ENCODE measurements at regions not wholly inside any gene's neighbourhood (a gene's known extent, or its start where the extent isn't known, plus 50 kb on each side); places are given as distances from the start of the nearest gene placed in this dataset.
"Not testable (repeated sequence)": the region's sequence is repeated elsewhere in the genome, so short reads cannot be mapped to it uniquely, and the experiment has no call there.

DNA sequence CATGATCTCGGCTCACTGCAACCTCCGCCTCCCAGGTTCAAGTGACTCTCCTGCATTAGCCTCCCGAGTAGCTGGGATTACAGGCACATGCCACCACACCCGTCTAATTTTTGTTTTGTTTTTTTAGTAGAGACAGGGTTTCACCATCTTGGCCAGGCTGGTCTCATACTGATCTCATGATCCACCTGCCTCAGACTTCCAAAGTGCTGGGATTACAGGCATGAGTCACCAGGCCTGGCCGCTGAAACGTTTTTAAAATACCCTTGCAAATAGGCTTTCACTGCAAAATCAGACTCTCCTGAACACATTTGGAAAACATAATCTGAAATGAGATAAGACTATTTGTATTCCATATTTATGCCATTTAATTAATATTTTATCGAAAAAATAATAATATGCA is 826.1 kb upstream of the CNTN5 start:
- H3K9me3 Mint-ChIP-seq: no peaks in the 10 kb centered on the region
- no peaks in the 10 kb centered on the region for H3K36me3 Mint-ChIP-seq
- no peak overlapping the region for H3K4me3 Mint-ChIP-seq
- no peaks in the 10 kb centered on the region for H3K4me1 Mint-ChIP-seq
- no peaks in the 10 kb centered on the region for H3K27me3 Mint-ChIP-seq
- no peak overlapping the region for H3K27ac Mint-ChIP-seq

DNA sequence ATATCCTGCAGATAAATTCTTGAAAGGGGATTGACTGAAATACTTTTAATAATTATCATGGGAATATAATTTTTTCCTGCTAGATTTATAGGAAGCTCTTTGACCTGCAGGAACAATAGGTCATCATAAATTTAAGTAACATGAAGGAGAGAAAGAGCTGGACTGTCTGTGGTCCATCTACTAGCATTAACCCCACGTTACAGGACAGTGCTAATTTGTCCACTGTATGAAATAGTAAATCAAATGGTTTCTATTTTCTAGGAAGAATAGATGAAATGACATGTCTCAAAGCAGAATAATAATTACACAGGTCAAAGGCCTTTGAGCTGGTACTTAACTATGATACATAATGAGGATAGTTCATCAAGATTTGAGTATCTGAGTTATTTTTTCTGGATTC is 825.4 kb upstream of the CNTN5 start:
- H3K36me3 Mint-ChIP-seq: no peaks in the 10 kb centered on the region
- H3K27ac Mint-ChIP-seq: no peak overlapping the region
- no peaks in the 10 kb centered on the region for H3K9me3 Mint-ChIP-seq
- H3K27me3 Mint-ChIP-seq: no peaks in the 10 kb centered on the region
- no peaks in the 10 kb centered on the region for H3K4me1 Mint-ChIP-seq
- H3K4me3 Mint-ChIP-seq: no peak overlapping the region

DNA sequence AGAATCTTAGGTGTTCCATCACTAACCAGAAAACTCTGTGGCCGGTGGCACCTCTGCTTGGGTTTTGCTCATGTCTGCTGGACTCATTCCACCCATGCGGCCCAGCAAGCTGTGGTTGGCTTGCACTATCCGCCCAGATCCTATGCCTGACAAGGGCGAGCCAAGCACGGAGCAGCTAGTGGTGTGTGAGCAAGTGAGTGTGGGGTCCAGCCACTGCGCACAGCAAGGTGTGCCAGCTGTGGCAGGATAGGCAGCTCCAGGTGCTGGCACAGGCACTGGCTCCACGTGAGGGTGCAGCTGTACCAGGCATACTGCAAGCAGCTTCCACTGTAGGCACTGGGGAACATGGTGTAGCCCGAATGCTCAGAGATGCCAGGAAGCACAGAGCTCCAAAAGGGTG is 813.7 kb upstream of the CNTN5 start:
- Mint-ChIP-seq H3K4me3 (no peak overlapping the region), H3K4me1 (no peaks in the 10 kb centered on the region), H3K27ac (no peak overlapping the region), H3K27me3 (no peaks in the 10 kb centered on the region), H3K9me3 (peaks cover 15% of the 10 kb centered on the region), H3K36me3 (no peaks in the 10 kb centered on the region)

DNA sequence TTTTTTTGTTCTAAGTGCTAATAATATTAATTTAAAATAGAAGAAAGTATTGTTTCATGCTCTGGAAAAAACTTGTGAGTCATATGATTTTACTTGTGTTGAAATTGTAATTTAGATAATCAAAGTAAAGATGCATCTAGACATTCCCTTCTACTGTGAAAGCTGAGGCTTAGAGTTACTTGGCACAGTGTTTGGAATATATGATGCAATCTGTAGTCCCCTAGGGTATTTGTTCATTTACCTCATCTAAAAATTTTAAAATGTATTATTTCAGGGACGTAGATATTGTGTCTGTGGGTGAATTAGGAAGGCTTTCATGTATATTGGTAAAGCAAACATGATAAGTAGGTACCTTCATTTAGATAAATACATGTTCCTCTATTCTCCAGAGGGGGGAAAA is 793.5 kb upstream of the CNTN5 start:
- peaks cover 5% of the 10 kb centered on the region for H3K9me3 Mint-ChIP-seq
- H3K4me3 Mint-ChIP-seq: no peak overlapping the region
- no peaks in the 10 kb centered on the region for H3K36me3 Mint-ChIP-seq
- H3K27me3 Mint-ChIP-seq: no peaks in the 10 kb centered on the region
- H3K27ac Mint-ChIP-seq: no peak overlapping the region
- no peaks in the 10 kb centered on the region for H3K4me1 Mint-ChIP-seq

DNA sequence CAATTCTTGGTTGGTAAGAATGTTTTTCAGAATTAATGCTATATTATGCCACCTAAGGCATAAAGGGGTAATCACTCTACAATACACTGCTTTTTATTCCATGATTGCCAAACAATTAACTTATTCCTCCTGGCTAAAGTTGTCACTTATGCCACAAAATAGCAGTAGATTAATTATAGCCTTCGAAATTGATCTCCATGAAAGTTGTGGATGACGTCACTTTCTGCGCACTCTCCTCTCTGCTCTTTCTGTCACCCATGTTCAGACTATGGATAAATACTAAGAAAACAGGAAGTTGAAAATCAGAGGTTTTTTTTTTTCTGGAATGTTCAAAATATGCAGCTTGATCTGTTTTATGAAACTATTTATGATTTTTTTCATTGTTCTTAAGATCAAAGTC is 790.1 kb upstream of the CNTN5 start:
- no peaks in the 10 kb centered on the region for H3K27me3 Mint-ChIP-seq
- H3K9me3 Mint-ChIP-seq: no peaks in the 10 kb centered on the region
- H3K4me3 Mint-ChIP-seq: no peak overlapping the region
- H3K27ac Mint-ChIP-seq: no peak overlapping the region
- H3K4me1 Mint-ChIP-seq: no peaks in the 10 kb centered on the region
- no peaks in the 10 kb centered on the region for H3K36me3 Mint-ChIP-seq

DNA sequence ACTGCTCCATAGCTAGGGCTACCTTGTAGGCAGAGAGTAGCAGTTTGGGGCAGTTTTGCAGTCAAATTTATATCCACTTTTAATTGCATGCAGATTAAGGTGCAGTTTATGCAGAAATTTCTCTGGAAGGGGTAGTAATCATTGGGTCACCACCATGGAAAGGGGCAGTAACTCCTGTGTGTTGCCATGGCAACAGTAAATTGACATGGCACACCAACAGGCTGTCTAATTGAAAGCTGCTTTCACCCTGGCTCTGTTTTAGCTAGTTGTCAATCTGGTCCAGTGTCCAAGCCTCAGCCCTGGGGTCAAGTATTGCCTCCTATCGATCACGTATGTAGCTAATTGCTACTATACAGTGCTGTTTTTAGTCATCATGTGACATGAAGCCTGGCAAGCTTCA is 786.1 kb upstream of the CNTN5 start:
- Mint-ChIP-seq H3K27me3 (no peaks in the 10 kb centered on the region), H3K36me3 (no peaks in the 10 kb centered on the region), H3K27ac (no peak overlapping the region), H3K9me3 (peaks cover 7% of the 10 kb centered on the region), H3K4me1 (no peaks in the 10 kb centered on the region), H3K4me3 (no peak overlapping the region)

DNA sequence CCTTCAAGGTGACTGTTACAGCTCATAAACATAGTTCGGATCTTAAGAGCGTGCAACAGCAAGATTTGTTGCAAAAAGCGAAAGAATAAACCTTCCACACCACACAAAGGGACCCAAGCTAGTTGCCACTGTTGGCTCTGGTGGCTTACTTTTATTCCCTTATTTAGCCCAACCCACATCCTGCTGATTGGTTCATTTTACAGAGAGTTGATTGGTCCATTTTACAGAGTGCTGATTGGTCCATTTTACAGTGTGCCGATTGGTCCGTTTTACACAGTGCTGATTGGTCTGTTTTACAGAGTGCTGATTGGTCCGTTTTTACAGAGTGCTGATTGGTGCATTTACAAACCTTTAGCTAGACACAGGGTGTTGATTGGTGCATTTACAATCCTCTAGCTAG is 776.9 kb upstream of the CNTN5 start:
- no peaks in the 10 kb centered on the region for H3K4me1 Mint-ChIP-seq
- no peaks in the 10 kb centered on the region for H3K27me3 Mint-ChIP-seq
- no peaks in the 10 kb centered on the region for H3K36me3 Mint-ChIP-seq
- peaks cover 12% of the 10 kb centered on the region for H3K9me3 Mint-ChIP-seq
- H3K4me3 Mint-ChIP-seq: no peak overlapping the region
- no peak overlapping the region for H3K27ac Mint-ChIP-seq

DNA sequence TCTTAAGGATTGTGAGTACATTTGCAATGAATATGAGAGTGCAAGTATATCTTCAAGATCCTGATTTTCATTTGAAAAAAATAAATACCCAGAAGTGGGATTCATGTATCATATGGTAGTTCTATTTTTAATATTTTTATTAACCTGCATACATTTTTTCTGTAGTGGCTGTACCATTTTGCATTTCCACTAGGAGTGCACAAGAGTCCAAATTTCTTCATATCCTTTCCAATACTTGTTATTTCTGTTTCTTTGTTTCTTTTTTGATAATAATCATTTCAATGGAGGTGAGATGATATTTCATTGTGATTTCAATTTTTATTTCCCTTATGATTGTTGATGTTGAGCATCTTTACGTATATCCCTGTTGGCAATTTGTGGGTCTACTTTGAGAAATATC is 759.8 kb upstream of the CNTN5 start:
- H3K4me3 Mint-ChIP-seq: no peak overlapping the region
- H3K9me3 Mint-ChIP-seq: peaks cover 18% of the 10 kb centered on the region
- H3K4me1 Mint-ChIP-seq: no peaks in the 10 kb centered on the region
- H3K27me3 Mint-ChIP-seq: no peaks in the 10 kb centered on the region
- no peaks in the 10 kb centered on the region for H3K36me3 Mint-ChIP-seq
- H3K27ac Mint-ChIP-seq: no peak overlapping the region

DNA sequence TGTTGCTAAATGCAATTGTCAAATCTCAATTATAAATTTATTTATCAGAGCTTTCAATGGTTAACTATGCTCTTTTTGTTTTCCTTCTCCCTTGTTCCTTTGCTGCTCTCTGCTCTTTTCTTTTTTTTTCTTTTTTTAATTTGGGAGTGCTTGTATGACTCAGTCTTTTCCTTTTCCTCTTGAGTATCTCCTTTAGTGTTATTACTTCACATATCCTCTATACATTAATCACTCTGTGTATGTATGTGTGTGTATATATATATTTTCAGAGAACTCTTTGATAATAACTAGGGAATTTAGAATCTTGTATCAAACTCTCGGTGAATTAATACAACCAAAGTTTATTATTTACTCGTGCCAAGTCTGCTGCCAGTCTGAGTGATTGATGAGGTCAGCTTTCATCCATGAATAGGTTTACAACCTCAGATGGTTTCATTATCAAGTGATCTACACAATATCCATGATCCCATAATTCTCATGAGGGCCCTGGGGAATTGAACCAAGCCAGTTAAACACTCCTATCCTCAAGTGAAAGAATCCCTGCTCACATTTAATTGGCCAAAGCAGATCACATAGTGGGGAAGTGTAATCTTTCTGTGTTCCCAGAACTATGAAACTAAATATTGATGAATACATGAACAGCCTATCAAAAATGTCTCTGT is 743.4 kb upstream of the CNTN5 start:
- no peak overlapping the region for H3K27ac Mint-ChIP-seq
- no peaks in the 10 kb centered on the region for H3K27me3 Mint-ChIP-seq

DNA sequence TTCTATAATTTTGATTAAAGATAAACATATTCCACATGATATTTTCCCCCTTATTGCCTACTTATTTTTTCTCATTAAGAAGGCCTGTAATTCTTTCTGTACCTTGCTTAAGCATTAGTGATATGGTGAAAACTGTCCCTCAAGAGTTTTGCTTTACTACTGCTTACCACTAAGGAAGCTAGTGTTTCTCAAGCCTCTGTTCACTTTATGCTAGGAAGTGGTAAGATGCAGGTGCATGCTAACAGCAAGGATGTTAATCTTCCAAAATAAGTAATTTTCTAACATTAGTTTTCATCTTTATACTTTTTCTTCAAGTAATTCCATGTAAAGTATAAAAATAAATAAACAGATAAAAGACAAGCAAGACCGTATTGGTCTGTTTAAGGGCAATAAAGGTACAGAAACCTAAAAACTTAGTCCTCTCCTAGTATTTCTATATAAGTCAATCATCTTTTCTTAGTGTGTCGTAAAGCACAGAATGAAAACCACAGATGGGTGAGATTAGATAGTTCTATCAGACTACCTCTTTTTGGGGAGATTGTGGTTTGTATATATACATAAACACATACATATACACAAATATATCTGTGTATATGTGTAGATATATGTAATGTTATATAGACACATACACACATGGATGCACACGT is 731.0 kb upstream of the CNTN5 start:
- no peaks in the 10 kb centered on the region for H3K36me3 Mint-ChIP-seq
- H3K4me3 Mint-ChIP-seq: no peak overlapping the region
- no peaks in the 10 kb centered on the region for H3K9me3 Mint-ChIP-seq
- no peaks in the 10 kb centered on the region for H3K4me1 Mint-ChIP-seq
- no peak overlapping the region for H3K27ac Mint-ChIP-seq
- H3K27me3 Mint-ChIP-seq: no peaks in the 10 kb centered on the region

More for the DNA sequence above, 743.4 kb upstream of the CNTN5 start:
- H3K4me3 Mint-ChIP-seq: no peak overlapping the region
- no peaks in the 10 kb centered on the region for H3K36me3 Mint-ChIP-seq
- no peaks in the 10 kb centered on the region for H3K9me3 Mint-ChIP-seq
- H3K4me1 Mint-ChIP-seq: no peaks in the 10 kb centered on the region

DNA sequence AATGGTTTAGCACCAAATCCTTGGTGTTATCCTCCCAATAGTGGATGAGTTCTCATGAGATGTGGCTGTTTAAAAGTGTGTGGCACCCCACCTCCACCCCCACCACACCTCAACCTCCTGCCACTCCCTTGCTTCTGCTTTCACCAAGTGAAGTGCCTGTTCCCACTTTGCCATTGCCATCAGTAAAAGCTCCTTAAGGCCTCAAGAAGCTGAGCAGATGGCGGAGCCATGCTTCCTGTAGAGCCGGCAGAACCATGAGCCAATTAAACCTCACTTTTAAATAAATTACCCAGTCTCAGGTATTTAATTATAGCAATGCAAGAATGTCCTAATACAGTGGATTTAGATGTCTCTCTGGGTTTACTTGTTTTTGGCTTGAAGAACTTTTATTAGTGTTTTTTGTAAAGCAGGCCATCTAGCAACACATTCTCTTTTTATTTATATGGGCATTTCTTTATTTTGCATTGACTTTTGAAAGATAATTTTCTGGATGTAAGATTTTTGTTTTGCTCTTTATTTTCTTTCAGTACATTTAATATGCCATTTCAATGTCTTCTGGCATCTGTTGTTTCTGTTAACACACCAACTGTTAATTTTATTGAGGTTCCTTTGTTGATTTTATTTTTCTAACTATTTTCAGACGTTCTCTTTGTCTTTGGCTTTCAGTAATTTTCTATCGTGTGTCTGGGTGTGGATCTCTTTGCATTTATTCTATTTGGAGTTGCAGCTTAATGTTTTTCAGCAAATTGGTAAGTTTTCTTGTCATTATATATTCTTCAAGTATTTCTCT is 724.5 kb upstream of the CNTN5 start:
- no peaks in the 10 kb centered on the region for H3K36me3 Mint-ChIP-seq
- H3K4me1 Mint-ChIP-seq: no peaks in the 10 kb centered on the region
- no peak overlapping the region for H3K4me3 Mint-ChIP-seq
- no peaks in the 10 kb centered on the region for H3K9me3 Mint-ChIP-seq
- H3K27me3 Mint-ChIP-seq: no peaks in the 10 kb centered on the region
- no peak overlapping the region for H3K27ac Mint-ChIP-seq

DNA sequence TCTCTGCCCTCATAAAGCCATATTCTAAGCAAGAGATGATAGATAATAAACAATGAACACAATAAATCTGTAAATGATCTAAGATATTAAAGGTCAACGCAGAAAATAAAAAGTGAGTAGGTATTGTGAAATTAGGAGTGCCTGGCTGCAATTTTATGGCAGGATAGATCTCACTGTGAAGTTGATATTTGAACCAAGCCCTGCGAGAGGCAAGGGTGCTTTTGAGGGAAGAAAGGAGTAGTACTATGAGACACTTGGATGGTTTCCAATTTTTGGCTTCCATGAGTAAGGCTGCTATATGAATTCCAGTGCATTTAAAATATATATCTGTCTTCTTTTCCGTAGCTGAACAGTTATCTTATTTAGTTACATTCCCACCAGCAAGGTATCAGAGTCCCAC is 720.0 kb upstream of the CNTN5 start:
- H3K4me3 Mint-ChIP-seq: no peak overlapping the region
- H3K36me3 Mint-ChIP-seq: no peaks in the 10 kb centered on the region
- no peaks in the 10 kb centered on the region for H3K4me1 Mint-ChIP-seq
- H3K9me3 Mint-ChIP-seq: no peaks in the 10 kb centered on the region
- no peaks in the 10 kb centered on the region for H3K27me3 Mint-ChIP-seq
- H3K27ac Mint-ChIP-seq: no peak overlapping the region

DNA sequence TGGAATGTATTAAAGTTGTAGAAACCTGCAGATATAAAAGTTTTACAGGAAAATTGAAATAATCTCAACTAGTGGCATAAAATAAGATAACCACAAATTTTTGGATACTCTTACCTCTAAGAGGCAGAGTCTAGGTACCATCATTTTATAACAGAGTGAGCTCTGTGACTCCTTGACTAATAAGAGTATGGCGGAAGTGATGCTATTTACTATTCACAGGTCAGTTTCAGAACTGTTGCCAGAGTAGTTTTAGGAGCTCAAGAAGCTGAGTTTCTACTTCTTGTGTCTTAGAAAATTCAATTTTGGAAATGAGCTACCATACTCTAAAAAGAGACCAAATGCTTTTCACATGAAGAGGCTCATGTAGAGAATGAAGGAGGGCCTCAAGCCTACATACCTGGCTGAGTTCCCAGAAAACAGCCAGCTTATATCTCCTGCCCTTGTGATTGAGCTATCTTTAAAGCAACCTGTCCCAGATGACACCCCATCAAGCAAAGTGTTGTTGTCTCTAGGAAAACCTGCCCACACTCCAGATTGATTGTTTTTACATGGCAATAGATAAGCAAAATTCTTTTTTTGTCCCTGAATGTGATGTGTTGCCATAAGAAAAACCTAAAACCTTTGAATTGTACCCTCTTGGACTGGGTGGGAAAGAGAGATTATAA is 712.8 kb upstream of the CNTN5 start:
- no peaks in the 10 kb centered on the region for H3K4me1 Mint-ChIP-seq
- H3K27ac Mint-ChIP-seq: no peak overlapping the region
- H3K27me3 Mint-ChIP-seq: no peaks in the 10 kb centered on the region
- H3K9me3 Mint-ChIP-seq: no peaks in the 10 kb centered on the region
- H3K4me3 Mint-ChIP-seq: no peak overlapping the region
- H3K36me3 Mint-ChIP-seq: no peaks in the 10 kb centered on the region

DNA sequence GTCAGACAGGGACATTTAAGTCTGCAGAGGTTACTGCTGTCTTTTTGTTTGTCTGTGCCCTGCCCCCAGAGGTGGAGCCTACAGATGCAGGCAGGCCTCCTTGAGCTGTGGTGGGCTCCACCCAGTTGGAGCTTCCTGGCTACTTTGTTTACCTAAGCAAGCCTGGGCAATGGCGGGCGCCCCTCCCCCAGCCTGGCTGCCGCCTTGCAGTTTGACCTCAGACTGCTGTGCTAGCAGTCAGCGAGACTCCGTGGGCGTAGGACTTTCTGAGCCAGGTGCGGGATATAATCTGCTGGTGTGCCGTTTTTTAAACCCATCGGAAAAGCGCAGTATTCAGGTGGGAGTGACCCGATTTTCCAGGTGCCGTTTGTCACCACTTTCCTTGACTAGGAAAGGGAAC is 690.4 kb upstream of the CNTN5 start:
- H3K36me3 Mint-ChIP-seq, H3K9me3 Mint-ChIP-seq, H3K4me1 Mint-ChIP-seq, H3K27me3 Mint-ChIP-seq, H3K4me3 Mint-ChIP-seq, H3K27ac Mint-ChIP-seq: not testable (repeated sequence)

DNA sequence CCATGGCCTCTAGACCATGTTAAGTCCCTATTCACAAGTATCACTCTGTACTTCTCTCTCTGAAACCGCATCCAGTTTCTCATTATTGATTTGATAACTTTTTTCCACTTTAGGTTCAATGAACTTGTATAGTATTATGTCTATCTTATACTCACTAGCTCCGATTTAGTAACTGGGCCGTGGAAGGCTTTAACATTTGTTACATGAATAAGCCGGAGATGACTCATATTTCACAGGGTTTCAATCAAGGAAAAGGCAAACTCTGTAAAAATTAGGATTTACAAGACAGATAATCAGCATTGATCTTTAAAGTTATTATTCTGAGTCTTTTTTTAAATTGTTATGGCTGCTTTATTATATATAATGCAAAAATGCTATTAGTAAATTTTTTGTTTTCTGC is 662.2 kb upstream of the CNTN5 start:
- Mint-ChIP-seq H3K4me1 (no peaks in the 10 kb centered on the region), H3K9me3 (no peaks in the 10 kb centered on the region), H3K27ac (no peak overlapping the region), H3K27me3 (no peaks in the 10 kb centered on the region), H3K36me3 (no peaks in the 10 kb centered on the region), H3K4me3 (no peak overlapping the region)

DNA sequence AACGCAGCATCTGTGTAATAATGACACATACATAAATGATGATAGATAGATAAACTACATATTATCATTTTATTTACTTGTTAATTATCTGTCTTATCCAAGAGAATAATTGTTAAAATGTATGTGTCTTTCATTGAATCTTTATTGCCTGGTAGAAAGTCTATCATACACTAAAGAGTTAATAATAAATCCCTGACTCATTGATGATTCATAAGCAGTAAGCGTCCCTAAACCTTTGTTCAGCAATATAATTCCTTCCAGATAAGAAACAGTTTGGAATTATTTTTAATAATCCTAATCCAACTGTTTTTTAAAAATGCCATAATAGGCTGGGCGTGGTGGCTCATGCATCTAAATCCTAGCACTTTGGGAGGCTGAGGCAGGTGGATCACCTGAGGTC is 655.6 kb upstream of the CNTN5 start:
- Mint-ChIP-seq H3K27me3 (no peaks in the 10 kb centered on the region), H3K9me3 (peaks cover 8% of the 10 kb centered on the region), H3K36me3 (no peaks in the 10 kb centered on the region), H3K4me1 (no peaks in the 10 kb centered on the region), H3K27ac (no peak overlapping the region), H3K4me3 (no peak overlapping the region)

Data from activated naive CD4-positive, alpha-beta T cell treated with anti-CD3 and anti-CD28 coated beads, Interleukin-2, amount 50 U/mL, for 24 hours (primary cell).